ENCODE measurements at regions not wholly inside any gene's neighbourhood (a gene's known extent, or its start where the extent isn't known, plus 50 kb on each side); places are given as distances from the start of the nearest gene placed in this dataset.
"Not testable (repeated sequence)": the region's sequence is repeated elsewhere in the genome, so short reads cannot be mapped to it uniquely, and the experiment has no call there.

DNA sequence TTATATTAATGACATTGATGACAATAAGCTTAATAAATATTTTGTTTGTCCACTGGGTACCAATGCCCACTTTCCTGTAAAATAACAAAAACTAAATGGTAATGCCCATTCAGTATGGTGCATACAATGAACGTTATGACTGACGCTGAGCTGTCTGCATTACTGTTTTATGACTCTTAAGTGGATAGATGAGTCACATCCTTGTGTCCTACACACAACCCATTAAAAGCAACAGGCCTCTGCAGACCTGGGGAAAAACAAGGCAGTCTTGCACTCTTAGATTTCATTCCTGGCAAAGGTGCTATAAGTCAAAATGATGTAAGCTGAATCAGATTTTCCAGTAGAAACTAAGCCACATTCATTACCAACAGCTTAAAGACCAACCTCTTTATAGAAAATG lies 176.3 kb upstream of the TMEM45B start:
- peak; percentile 97 for DNase-seq

DNA sequence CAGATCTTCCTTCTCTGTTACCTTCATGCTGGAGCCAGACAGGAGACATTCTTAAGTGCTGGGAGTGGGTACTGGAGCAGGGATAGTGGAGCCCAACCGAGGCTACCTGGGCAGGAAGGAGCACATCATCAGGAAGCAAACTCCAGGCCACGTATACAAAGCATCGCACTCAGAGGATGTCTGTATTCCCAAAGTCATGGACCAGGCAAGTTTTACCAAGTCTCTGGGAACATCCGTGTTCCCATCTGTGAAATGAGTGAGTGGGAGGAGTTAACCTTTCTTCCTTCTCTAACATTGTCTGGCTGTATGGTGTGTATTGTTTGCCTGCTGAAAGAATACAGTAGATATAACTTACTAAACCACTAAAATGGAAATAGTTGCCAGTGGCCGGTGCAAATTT lies 175.0 kb upstream of the TMEM45B start:
- no peak for DNase-seq

DNA sequence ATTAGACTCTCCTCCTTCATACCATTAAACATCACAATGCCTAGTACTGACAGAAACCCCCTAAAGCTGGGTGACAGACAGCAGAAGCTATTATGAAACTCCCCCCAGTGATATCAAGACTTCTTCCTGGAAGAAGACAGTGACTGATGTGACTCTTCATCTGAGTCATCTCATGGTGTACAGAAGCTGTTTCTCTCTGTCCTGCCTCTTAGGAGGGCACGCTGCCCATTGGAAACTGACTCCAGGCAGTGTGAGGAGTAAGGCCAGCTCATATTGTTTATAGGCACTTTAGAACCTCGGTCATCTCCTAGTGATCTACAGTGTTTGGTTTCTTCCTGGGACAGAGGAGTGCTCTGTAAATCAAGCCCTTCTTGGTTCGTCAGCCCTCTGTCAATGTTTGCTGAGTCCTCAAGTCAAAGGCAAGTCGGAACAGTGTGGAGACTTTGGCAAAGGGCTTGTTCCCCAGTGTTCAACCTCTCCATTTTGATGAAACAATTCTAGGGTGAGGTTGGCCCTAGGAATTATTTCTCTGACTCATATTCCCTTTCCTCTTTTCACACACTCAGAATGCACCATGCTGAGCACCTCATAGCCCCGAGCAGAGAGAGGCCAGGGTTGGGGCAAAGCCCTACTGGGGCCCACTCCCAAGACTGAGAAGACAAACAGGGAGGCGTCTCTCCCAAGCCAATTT lies 172.5 kb upstream of the TMEM45B start:
- DNase-seq, result peak; percentile 52

DNA sequence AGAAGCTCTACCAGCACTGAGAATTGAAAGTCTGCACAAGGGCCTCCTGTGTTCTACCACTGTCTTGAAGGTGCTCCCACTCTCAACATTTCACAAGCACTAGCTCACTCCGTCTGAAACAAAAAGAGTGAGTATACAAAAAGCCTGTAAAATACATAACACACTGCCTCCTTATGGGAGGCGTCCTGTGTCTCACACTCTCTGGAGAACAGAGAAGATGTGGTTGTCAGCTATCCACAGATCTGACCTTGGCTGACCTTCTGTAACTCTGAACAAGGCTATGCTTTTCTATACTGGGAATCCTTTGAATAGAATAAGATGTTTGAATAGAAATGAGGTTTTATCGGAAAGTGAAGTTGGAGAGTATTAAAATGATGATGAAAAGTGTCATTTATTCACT lies 171.3 kb upstream of the TMEM45B start:
- DNase-seq, result no peak

DNA sequence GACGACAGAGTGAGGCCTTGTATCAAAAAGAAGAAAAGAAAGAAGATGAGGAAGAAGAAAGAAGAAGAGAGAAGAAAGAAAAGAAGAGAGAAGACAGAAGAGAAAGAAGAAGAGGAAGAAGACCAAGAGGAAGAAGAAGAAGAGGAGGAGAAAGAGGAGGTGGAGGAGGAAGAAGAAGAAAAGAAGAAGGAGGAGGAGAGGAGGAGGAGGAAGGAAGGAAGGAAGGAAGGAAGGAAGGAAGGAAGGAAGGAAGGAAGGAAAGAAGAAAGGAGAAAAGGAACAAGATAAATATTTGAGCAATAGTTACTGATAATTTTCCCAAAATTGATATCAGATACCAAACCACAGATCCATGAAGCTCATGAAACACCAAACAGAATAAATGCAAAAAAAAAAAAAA lies 169.7 kb upstream of the TMEM45B start:
- DNase-seq, result no peak

DNA sequence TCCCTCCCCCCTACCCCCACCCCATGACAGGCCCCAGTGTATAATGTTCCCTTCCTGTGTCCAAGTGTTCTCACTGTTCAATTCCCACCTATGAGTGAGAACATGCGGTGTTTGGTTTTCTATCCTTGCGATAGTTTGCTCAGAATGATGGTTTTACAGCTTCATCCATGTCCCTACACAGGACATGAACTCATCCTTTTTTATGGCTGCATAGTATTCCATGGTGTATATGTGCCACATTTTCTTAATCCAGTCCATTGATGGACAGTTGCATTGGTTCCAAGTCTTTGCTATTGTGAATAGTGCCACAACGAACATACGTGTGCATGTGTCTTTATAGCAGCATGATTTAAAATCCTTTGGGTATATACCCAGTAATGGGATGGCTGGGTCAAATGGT lies 165.6 kb upstream of the TMEM45B start:
- not testable (repeated sequence) for DNase-seq

DNA sequence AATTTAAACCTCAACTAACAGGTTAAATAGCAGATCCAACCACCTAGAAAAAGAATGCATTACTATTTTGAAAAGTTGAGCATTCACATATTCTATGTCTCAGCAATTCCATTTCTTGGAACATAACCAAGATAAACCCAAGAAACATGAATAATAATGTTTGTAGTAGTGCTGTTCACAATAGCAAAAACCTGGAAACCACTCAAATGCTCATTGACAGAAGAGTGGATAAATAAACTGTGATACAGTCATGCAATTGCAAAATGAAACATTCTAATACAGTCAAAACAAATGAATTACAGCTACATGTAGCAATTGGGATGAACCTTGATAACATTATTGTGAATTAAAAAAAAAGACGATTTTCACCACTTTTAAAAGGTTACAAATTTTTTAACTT lies 162.8 kb upstream of the TMEM45B start:
- peak; percentile 23 for DNase-seq

DNA sequence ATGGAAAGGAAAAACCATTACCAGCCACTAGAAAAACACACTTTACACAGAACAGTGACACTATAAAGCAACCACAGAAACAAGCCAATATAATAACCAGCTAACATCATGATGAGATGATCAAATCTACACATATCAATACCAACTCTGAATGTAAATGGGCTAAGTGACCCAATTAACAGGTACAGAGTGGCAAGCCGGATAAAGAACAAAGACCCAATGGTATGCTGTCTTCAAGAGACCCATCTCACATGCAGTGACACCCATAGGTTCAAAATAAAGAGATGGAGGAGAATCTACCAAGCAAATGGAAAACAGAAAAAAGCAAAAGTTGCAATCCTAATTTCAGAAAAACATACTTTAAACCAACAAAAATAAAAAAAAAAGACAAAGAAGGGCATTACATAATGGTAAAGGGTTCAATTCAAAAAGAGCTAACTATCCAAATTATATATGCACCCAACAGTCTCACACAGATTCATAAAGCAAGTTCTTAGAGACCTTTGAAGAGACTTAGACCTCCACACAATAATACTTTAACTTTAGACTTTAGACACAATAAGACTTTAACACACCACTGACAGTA lies 160.3 kb upstream of the TMEM45B start:
- no peak for DNase-seq

DNA sequence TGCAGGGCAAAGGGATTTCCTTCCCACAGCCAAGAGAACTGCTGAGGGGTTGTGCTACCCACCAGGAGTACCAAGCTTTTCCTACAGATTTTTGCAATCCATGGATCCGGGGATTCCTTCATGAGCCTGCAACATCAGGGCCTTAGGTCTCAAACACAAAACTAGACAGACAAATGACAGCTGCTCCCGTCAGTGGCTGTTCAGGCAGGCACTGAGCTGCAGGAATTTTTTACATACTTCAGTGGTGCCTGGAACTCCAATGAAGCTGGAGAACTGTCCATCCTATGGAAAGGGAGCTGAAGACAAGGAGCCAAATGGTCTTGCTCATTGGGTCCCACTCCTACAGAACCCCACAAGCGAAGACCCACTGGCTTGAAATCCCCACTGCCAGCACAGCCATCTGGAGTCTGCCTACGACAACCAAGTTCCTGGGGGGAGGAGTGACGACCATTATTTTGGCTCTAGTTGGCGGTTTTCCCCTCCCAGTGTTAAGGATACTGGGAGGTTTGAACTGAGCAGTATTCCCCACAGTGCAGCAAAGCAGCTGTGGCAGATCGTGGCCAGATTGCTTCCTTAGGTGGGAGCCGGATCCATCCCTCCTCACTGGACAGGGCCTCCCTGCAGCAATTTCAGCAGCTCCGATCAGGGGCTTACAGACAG lies 157.7 kb upstream of the TMEM45B start:
- DNase-seq, result no peak

DNA sequence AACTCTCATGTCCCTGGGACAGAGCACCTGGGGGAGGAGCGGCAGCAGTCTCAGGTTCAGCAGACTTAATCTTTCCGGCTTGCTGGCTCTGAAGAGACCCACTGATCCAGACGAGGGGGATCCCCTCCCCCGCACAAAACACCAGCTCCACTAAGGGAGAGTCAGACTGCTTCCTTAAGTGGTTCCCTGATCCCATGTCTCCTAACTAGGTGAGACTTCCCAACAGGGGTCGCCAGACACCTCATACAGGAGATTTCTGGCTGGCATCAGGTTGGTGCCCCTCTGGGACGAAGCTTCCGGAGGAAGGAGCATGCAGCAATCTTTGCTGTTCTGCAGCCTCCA lies 157.2 kb upstream of the TMEM45B start:
- DNase-seq, result no peak

DNA sequence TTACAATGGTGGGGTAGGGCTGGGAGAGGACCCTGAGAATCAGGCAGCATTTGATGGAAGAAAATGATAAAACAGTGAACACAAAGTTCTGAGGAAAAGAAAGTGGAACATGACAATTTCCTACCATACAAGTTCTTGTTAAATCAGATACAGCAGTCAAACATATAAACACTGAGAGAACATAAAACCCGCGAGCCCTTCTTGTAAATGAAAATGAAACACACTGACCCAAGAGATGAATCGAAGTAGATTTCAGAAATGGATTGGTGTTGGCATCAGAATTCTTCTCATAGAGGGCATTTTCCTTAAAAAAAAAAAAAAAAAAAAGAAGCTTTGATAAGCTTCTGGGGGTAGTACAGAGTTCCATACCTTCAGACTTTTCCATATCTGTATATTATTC lies 134.7 kb upstream of the TMEM45B start:
- no peak for DNase-seq

DNA sequence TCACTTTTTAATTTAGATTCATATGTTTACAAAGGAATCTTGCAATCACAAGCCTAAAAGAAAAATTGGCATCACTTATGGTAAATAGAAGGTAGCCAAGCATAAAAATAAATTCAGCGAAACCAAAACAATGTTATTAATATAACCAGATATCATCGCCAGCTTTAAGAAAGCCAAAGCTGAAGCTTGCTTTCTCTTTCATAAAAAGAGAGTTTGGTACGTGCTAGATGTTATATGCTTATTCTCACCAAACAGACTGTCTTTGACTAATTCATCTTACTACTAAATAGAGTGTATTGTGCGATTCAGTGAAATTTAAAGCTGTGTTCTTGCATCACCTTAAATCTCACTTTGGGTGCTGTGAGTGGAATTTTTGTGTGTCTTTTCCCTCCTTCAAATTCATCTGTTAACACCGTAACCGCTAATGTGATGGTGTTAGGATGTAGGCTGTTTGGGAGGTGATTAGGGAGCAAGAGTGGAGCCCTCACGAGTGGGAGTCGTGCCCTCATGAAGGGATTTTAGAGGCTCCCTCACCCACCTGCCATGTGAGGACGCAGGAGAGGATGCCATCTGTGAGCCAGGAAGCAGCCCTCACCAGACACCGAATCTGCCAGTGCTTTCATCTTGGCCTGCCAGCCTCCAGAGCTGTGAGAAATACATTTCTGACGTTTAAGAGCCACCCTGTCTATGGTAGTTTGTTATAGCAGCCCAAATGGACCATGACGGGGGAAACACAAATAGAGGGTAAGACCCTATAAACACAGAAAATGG lies 134.1 kb upstream of the TMEM45B start:
- DNase-seq, result no peak

DNA sequence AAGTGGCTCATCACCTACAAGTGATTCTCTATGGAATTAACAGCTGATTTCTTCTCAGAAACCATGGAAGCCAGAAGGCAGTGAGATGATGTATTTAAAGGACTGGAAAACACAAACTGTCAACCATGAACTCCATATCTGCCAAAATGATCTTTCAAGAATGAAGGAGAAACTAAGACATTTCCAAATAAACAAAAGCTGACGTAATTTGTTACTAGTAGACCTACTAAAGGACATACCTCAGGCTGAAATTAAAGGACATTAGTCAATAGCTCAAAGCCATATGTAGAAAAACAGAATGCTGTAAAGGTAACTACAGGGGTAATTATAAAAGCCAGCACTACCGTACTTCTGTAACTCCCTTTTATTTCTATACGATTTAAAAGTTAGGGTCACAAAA lies 129.4 kb upstream of the TMEM45B start:
- DNase-seq, result no peak

DNA sequence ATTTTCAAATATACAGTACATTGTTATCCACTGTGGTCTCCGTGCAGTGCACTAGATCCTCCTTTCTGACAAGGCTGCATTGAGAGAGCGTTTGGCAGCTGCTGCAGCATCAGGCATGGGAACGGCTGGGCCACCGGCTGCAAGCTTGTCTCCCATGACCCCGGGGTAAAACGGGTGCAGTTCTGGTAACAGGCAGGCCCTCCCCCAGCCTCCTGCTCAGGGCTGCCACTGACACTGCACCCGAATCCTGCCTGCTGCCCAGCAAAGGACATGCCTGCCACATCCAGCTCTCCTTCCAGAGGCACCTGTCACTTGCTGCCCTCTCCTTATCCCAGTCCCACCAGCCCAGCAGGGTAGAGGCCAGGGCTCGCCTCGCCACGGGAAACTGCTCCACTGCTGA lies 124.5 kb upstream of the TMEM45B start:
- DNase-seq, result no peak

DNA sequence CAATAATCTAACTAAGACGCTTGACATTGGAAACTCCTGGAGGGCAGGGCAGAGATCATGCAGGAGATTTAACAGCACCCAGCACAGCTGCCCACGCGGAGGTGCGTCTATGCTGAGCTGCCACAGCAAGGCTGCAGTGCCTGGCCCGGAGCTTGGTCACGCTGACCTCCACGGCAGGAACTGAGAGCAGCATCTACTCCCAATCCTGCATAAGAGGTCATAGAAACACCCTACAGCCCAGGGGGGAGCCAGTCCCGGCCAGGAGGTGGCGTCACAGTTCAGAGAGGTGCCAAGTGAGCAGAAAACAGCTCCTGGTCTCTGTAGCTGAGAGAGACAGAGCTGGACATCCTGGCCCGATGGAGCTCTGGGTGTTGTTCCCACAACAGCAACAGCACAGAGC lies 121.1 kb upstream of the TMEM45B start:
- DNase-seq, result no peak

DNA sequence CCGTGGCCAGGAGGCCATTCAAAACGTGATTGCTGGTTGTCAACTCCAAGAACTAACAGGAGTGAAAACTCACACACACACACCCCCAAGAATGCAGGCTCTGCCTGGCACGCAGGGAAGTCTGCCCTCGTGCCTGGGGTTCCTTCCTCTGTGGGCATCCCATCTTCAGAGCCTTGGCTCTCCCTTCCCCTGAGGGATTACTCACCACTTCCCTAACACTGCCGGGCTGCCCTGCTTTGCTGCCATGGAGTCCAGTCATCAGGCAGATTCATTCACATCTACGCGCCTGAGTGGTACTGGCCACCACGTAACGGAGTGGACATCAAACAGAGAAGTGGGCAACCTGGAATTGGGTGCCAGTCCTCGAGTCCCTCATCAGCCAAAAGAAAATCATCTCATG lies 120.7 kb upstream of the TMEM45B start:
- DNase-seq, result no peak

DNA sequence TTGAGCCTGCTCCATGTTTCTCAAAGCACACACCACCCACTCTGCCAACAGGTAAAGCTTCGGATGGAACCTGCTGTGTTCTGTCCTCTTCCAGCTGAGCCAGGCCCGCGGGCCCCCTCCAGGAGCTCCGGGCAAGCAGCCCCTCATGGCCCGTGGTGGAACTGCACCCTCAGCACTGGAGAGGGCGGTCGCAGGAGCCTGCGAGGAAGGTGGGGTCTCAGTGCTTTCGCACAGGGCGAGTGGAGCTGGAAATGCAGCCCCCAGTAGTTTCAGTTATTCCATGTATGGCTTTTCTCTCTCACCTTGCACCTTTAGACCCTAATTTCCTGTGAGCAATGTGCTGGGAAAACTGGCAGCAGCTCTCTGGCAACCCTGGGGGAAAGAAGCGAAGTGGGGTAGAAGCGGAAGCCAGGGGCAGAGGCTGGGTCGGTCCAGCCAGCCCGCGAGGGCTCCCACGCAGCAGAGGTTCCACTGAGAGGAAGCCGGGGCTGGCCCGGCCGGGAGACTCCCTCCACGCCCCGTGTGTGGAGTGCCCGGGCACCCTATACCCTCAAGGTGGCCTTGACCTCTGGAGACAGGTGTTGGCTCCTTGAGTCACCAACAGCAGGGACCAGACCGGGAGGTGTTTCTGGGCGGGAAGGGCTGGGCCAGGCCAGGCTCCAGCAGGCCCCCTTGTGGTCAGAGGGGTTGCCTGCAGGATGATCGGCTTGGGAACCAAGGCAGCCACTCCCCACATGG lies 119.9 kb upstream of the TMEM45B start:
- peak; percentile 29 for DNase-seq

DNA sequence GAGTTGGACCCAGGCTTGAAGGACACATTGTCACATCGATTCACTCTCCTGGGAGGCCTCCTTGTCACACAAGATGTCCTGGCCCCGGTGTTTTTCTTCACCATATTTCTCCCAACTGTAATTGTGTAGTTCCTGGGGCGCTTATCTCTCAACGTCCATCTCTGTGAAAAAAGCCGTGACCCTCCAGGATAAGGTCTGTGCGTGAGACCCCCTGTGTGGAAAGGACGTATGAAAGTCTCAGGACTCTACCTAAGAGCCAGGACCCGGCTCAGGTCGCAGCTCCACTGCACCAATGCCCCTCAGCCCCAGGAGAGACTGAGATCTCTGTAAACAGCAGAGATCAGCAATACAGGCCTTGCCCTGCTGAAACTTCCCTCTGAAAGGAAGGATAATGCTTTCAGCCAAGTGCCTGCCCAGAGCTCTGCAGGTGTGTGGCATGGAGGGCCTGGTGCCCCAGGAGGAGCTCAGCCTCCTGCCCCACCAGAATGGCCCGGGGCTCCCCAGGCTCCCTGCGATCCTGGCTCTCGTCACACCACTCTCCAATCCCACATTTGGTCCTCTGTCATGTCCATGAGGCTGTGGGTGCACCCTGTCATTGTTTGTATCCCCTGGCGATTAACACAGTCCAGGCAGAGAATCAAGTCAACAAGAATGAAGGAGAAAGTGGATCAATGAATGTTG lies 119.2 kb upstream of the TMEM45B start:
- no peak for DNase-seq

DNA sequence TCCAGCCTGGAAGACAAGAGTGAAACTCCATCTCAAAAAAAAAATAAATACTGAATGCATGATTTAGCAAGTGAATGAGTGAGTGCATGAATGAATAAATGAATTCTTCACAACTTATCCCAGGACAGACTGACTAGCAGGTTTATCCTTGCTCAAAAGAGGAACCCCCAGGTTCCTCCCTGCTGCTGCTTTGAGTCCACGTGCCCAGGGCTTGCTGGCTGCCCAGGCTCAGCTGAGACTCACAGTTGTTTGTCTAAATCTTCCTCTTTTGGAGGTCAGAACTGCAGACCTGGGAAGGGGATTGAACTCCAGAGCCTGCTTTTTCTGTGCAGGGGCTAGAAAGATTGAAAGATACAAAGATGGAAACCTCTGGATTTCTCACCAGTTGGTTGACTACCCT lies 117.4 kb upstream of the TMEM45B start:
- no peak for DNase-seq

DNA sequence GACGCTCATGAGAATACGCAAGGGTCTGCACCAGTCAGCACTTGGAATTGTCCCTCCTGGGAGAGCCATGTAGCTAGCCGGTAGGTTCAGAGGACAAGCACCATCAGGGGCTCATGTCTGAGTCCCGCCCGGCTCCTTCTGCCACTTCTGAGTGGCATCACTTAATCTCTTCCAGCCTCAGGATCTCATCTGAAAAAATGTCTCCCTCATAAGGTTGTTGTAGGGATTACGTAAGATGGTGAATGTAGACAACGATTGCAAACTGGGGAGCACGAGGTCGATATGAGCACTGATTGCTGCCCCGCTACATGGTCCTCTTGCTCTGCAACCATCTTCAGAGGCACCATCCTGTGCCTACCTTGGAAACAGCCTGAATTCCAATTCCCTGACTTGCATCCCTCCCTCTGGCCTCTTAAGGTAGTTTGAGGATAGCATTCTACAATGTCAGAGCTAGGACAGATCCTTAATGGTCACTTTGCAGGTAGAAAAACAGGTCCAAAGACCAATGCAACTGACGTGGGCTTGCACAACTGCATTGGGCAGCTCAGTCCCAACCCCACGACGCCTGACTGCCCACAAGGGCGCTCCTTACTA lies 115.8 kb upstream of the TMEM45B start:
- DNase-seq, result no peak

DNA sequence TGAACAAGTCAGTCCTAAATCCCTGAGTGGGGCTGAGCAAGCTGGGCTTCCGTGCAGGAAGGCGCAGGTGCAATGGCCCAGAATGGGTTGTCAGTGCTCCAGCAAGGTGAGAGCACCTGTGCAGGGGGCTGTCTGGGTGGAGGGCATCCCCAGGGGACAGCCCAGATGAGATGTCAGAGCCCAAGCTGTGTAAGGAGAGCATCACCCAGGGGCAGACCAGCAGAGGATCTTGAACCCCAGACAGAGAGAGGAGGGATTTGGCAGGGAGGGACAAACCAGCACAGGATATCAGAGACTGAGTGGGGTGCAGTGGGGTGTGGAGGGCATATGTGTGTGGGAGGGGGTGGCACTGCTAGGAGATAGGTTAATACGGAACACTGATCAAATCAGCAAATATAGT lies 114.9 kb upstream of the TMEM45B start:
- DNase-seq, result no peak

DNA sequence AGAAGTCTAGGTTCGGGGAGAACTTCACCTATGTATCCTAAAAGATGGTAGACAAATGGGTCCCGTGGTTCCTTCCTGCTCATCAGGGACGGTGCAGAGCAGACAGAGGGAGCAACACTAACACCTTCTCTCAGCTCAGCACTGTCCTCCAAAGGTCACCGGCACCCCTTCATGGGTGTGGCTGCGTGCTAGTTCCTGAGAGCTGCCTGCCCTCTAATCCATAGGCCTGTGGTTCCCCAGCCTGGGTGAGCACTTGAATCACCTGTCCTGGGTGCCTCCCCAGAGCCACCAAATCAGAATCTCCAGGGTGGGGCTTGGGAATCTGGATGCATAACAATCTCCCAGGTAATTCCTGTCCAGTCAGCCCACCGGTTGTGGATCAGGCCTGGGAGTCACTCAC lies 113.9 kb upstream of the TMEM45B start:
- no peak for DNase-seq

Data from fibroblast of skin of right biceps (primary cell).